CD14-positive monocyte (primary cell): ENCODE measurements at regions not wholly inside any gene's neighbourhood (a gene's known extent, or its start where the extent isn't known, plus 50 kb on each side); places are given as distances from the start of the nearest gene placed in this dataset.

Source experiments
- DNase-seq, 3 donors: peaks; one replicate each; pipeline ENCODE4 v3.0.0-alpha.2; 2011 to 2022
- H2AFZ ChIP-seq: 2 replicates; pipeline ENCODE4 v1.6.0; 2012; ENCODE audit warnings: mild to moderate bottlenecking, low read depth, low read length, inconsistent platforms; ENCODE audit not compliant: insufficient read depth, poor library complexity, severe bottlenecking
- H3K27ac ChIP-seq, 2 donors: 1 replicate in 1 of 2; 2 replicates in 1 of 2; pipeline ENCODE4 v1.5.1; 2012 to 2013; ENCODE audit warnings: low read length in 2 of 2, control low read depth in 1 of 2, inconsistent platforms in 1 of 2, low read depth in 1 of 2, mild to moderate bottlenecking in 1 of 2
- H3K27me3 ChIP-seq, 2 donors: one replicate each; pipeline versions ENCODE4 v1.6.0 to v1.6.1; 2011 to 2013; ENCODE audit warnings: low read length in 2 of 2; ENCODE audit not compliant: control insufficient read depth in 2 of 2, insufficient read depth in 2 of 2
- H3K36me3 ChIP-seq, 2 donors: replicated peaks in 1 of 2; 1 replicate in 1 of 2; 2 replicates in 1 of 2; pipeline versions ENCODE4 v1.5.1 to v1.6.1; 2012 to 2013; ENCODE audit warnings: low read length in 2 of 2, control low read depth in 1 of 2, inconsistent platforms in 1 of 2, mild to moderate bottlenecking in 1 of 2; ENCODE audit not compliant: insufficient read depth in 2 of 2, control insufficient read depth in 1 of 2
- H3K4me1 ChIP-seq, 2 donors: 1 replicate in 1 of 2; 2 replicates in 1 of 2; pipeline versions ENCODE4 v1.5.1 to v1.6.1; 2012 to 2013; ENCODE audit warnings: low read length in 2 of 2, control low read depth in 1 of 2, inconsistent platforms in 1 of 2, mild to moderate bottlenecking in 1 of 2, moderate library complexity in 1 of 2; ENCODE audit not compliant: insufficient read depth in 2 of 2, control insufficient read depth in 1 of 2
- H3K4me2 ChIP-seq: replicated peaks from 2 replicates; pipeline ENCODE3; 2012; ENCODE audit warnings: low read length, moderate library complexity, mild to moderate bottlenecking; ENCODE audit not compliant: poor library complexity, severe bottlenecking; ENCODE audit errors: extremely low read depth
- H3K4me3 ChIP-seq, 3 experiments: fragments of 200-600 bp in 1 of 3; sonication (generic) in 1 of 3; replicated peaks in 1 of 3; 1 replicate in 2 of 3; 2 replicates in 1 of 3; pipeline ENCODE4 v1.5.1; 2011 to 2013; ENCODE audit warnings: low read length in 3 of 3, mild to moderate bottlenecking in 3 of 3, control low read depth in 2 of 3, low read depth in 2 of 3, inconsistent platforms in 1 of 3, moderate library complexity in 1 of 3
- H3K79me2 ChIP-seq: 2 replicates; pipeline ENCODE4 v1.6.0; 2012; ENCODE audit warnings: mild to moderate bottlenecking, control low read depth, inconsistent platforms, low read length, moderate library complexity; ENCODE audit not compliant: insufficient read depth
- H3K9ac ChIP-seq: 2 replicates; pipeline ENCODE4 v1.6.0; 2017; ENCODE audit warnings: low read length, mild to moderate bottlenecking; ENCODE audit not compliant: insufficient read depth, poor library complexity, severe bottlenecking
- H3K9me3 ChIP-seq, 2 donors: replicated peaks in 1 of 2; 1 replicate in 1 of 2; 2 replicates in 1 of 2; pipeline versions ENCODE4 v1.5.1 to v1.6.1; 2012 to 2013; ENCODE audit warnings: low read length in 2 of 2, control low read depth in 1 of 2; ENCODE audit not compliant: control insufficient read depth in 1 of 2, insufficient read depth in 1 of 2
- H4K20me1 ChIP-seq: 2 replicates; pipeline ENCODE4 v1.6.0; 2012; ENCODE audit warnings: mild to moderate bottlenecking, low read length, control low read depth, moderate library complexity; ENCODE audit not compliant: insufficient read depth
- H3K27ac Mint-ChIP-seq, 7 donors: one replicate each; pipeline ENCODE4 v1.8.0; 2020; ENCODE audit warnings: mild to moderate bottlenecking in 7 of 7, mixed read lengths in 7 of 7, moderate library complexity in 6 of 7, inconsistent platforms in 2 of 7
- H3K27me3 Mint-ChIP-seq, 3 donors: one replicate each; pipeline ENCODE4 v1.8.0; 2021 to 2022; ENCODE audit warnings: low read depth in 3 of 3, mild to moderate bottlenecking in 3 of 3, mixed read lengths in 3 of 3, moderate library complexity in 3 of 3, inconsistent platforms in 1 of 3
- H3K36me3 Mint-ChIP-seq, 2 donors: one replicate each; pipeline ENCODE4 v1.8.0; 2020; ENCODE audit warnings: mixed read lengths in 2 of 2, inconsistent platforms in 1 of 2, mild to moderate bottlenecking in 1 of 2
- H3K4me1 Mint-ChIP-seq: one replicate; pipeline ENCODE4 v1.8.0; 2020; ENCODE audit warnings: mild to moderate bottlenecking, mixed read lengths
- H3K4me3 Mint-ChIP-seq, 2 donors: one replicate each; pipeline ENCODE4 v1.8.0; 2020; ENCODE audit warnings: mild to moderate bottlenecking in 2 of 2, mixed read lengths in 2 of 2, moderate library complexity in 1 of 2
- H3K9me3 Mint-ChIP-seq, 7 donors: one replicate each; pipeline ENCODE4 v1.8.0; 2020 to 2022; ENCODE audit warnings: mixed read lengths in 7 of 7, mild to moderate bottlenecking in 6 of 7, moderate library complexity in 6 of 7, inconsistent platforms in 2 of 7
- CTCF ChIP-seq: fragments of 200-600 bp; IDR thresholded peaks from one replicate; pipeline ENCODE4 v1.8.0; 2022; ENCODE audit warnings: antibody characterized with exemption, mild to moderate bottlenecking
- WGBS: methylation state at CpG from one replicate; pipeline ENCODE4 v1.1.5; 2013; ENCODE audit warnings: missing lambda C conversion rate; ENCODE audit not compliant: insufficient coverage; 5-methylcytosine and 5-hydroxymethylcytosine counted together
- intact Hi-C, 2 donors: fragments of 100-400 bp; cut with micrococcal nuclease; formaldehyde crosslinking; loops; one replicate each; pipeline versions ENCODE4 v1.15.0 to v1.15.1; 2023

- Mint-ChIP-seq H3K27ac (peak overlapping the region in 1 of 7 donors; percentile 86), H3K4me3 (no peak overlapping the region), H3K4me1 (peaks cover 49% of the 10 kb centered on the region), H3K9me3 (peaks cover 0 to 1% (median 0%) of the 10 kb centered on the region in 7 donors), H3K36me3 (peaks cover 0 to 2% of the 10 kb centered on the region in 2 donors), H3K27me3 (peaks cover 0 to 2% (median 0%) of the 10 kb centered on the region in 3 donors)
- no peaks in the 10 kb centered on the region for H3K27me3 ChIP-seq
- H3K9ac ChIP-seq, result no peak overlapping the region
- no peaks in the 10 kb centered on the region for H4K20me1 ChIP-seq
- H2AFZ ChIP-seq, result no peak overlapping the region
- no peak overlapping the region for H3K27ac ChIP-seq
- no peak overlapping the region for H3K4me3 ChIP-seq
- 87% methylated on average over 3 of the region's 7 CpGs for WGBS
- no peaks in the 10 kb centered on the region for H3K79me2 ChIP-seq
- DNase-seq, result no peak
- TF ChIP-seq CTCF, result no peak
- H3K36me3 ChIP-seq, result no peaks in the 10 kb centered on the region
- peaks cover 44 to 45% of the 10 kb centered on the region in 2 donors for H3K4me1 ChIP-seq
- H3K4me2 ChIP-seq, result no peak overlapping the region
- intact Hi-C loops, result no loop called here
- no peaks in the 10 kb centered on the region for H3K9me3 ChIP-seq
These were observed 181.3 kb upstream of the ADO start for GRCh38 chr10:62623223-62623622.

GRCh38 chr10:62625484-62625883, 179.0 kb upstream of the ADO start:
- no peaks in the 10 kb centered on the region for H3K79me2 ChIP-seq
- Mint-ChIP-seq H3K27ac (no peak overlapping the region), H3K36me3 (peaks cover 0 to 2% of the 10 kb centered on the region in 2 donors), H3K9me3 (peaks cover 0 to 1% (median 0%) of the 10 kb centered on the region in 7 donors), H3K4me3 (no peak overlapping the region), H3K27me3 (peaks cover 0 to 2% (median 0%) of the 10 kb centered on the region in 3 donors), H3K4me1 (peaks cover 28% of the 10 kb centered on the region)
- no peaks in the 10 kb centered on the region for H3K9me3 ChIP-seq
- H3K27ac ChIP-seq, result no peak overlapping the region
- H3K4me3 ChIP-seq, result no peak overlapping the region
- no peak overlapping the region for H3K9ac ChIP-seq
- H3K27me3 ChIP-seq, result no peaks in the 10 kb centered on the region
- no peak overlapping the region for H2AFZ ChIP-seq
- intact Hi-C loops, result no loop called here
- no peak for DNase-seq
- WGBS, result no CpG with 5 or more reads among the region's 2 CpGs
- TF ChIP-seq CTCF, result no peak
- no peaks in the 10 kb centered on the region for H4K20me1 ChIP-seq
- H3K4me1 ChIP-seq, result peaks cover 21 to 23% of the 10 kb centered on the region in 2 donors
- H3K36me3 ChIP-seq, result no peaks in the 10 kb centered on the region
- H3K4me2 ChIP-seq, result no peak overlapping the region
